GM23338 (cell line): ENCODE measurements at regions not wholly inside any gene's neighbourhood (a gene's known extent, or its start where the extent isn't known, plus 50 kb on each side); places are given as distances from the start of the nearest gene placed in this dataset.
"Not testable (repeated sequence)": the region's sequence is repeated elsewhere in the genome, so short reads cannot be mapped to it uniquely, and the experiment has no call there.

Experiments
- EZH2 ChIP-seq: fragments of 200-600 bp; sonication (generic); IDR thresholded peaks from one replicate; pipeline ENCODE4 v1.8.0; 2017; ENCODE audit warnings: antibody characterized with exemption, mild to moderate bottlenecking, low read depth; ENCODE audit not compliant: unreplicated experiment
- EZH2phosphoT487 ChIP-seq: fragments of 200-600 bp; sonication (generic); IDR thresholded peaks from one replicate; pipeline ENCODE4 v1.8.1; 2018; ENCODE audit warnings: antibody characterized with exemption; ENCODE audit not compliant: unreplicated experiment
- JUNB ChIP-seq: IDR thresholded peaks from one replicate; pipeline ENCODE4 v1.6.1; 2016; ENCODE audit warnings: antibody characterized with exemption; ENCODE audit not compliant: unreplicated experiment
- POLR2AphosphoS5 ChIP-seq: IDR thresholded peaks from 2 replicates; pipeline ENCODE4 v1.6.1; 2016; ENCODE audit warnings: antibody characterized with exemption, low read depth
- REST ChIP-seq: IDR thresholded peaks from one replicate; pipeline ENCODE4 v1.6.1; 2018; ENCODE audit warnings: antibody characterized with exemption; ENCODE audit not compliant: unreplicated experiment
- ZNF331 ChIP-seq: fragments of 250-450 bp; sonication (Bioruptor Pico); IDR thresholded peaks from 2 replicates; pipeline ENCODE4 v1.5.0; 2020; ENCODE audit warnings: low read depth, mild to moderate bottlenecking, moderate library complexity
- TF ChIP-seq, protein P1 (sequence below), 2 experiments: fragments of 200-600 bp in 1 of 2; sonication (generic) in 1 of 2; conservative IDR thresholded peaks; 2 replicates each; pipeline versions ENCODE4 v1.5.1 to v1.6.1; 2016 to 2017; ENCODE audit warnings: antibody characterized with exemption in 2 of 2, low read depth in 2 of 2, mild to moderate bottlenecking in 2 of 2, moderate library complexity in 1 of 2
- TF ChIP-seq, protein P2 (sequence below): IDR thresholded peaks from 2 replicates; pipeline ENCODE4 v1.6.1; 2016; ENCODE audit warnings: antibody characterized with exemption

GRCh38 chr16:29201296-29202024 lies 205.1 kb downstream of the NPIPB11 start:
- TF ChIP-seq, protein P1, sequence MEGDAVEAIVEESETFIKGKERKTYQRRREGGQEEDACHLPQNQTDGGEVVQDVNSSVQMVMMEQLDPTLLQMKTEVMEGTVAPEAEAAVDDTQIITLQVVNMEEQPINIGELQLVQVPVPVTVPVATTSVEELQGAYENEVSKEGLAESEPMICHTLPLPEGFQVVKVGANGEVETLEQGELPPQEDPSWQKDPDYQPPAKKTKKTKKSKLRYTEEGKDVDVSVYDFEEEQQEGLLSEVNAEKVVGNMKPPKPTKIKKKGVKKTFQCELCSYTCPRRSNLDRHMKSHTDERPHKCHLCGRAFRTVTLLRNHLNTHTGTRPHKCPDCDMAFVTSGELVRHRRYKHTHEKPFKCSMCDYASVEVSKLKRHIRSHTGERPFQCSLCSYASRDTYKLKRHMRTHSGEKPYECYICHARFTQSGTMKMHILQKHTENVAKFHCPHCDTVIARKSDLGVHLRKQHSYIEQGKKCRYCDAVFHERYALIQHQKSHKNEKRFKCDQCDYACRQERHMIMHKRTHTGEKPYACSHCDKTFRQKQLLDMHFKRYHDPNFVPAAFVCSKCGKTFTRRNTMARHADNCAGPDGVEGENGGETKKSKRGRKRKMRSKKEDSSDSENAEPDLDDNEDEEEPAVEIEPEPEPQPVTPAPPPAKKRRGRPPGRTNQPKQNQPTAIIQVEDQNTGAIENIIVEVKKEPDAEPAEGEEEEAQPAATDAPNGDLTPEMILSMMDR (conservative IDR thresholded peaks at IDR 0.05; ENCODE audit: low read depth in 2 of 2) = not testable (repeated sequence)
- not testable (repeated sequence) for TF ChIP-seq REST; POLR2AphosphoS5; EZH2; ZNF331 (CRISPR knock-in tag); EZH2phosphoT487; JUNB
- TF ChIP-seq, protein P2, sequence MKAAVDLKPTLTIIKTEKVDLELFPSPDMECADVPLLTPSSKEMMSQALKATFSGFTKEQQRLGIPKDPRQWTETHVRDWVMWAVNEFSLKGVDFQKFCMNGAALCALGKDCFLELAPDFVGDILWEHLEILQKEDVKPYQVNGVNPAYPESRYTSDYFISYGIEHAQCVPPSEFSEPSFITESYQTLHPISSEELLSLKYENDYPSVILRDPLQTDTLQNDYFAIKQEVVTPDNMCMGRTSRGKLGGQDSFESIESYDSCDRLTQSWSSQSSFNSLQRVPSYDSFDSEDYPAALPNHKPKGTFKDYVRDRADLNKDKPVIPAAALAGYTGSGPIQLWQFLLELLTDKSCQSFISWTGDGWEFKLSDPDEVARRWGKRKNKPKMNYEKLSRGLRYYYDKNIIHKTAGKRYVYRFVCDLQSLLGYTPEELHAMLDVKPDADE = not testable (repeated sequence)
